IMR-90 (cell line): ENCODE measurements at regions not wholly inside any gene's neighbourhood (a gene's known extent, or its start where the extent isn't known, plus 50 kb on each side); places are given as distances from the start of the nearest gene placed in this dataset.

Source experiments
- POLR2A ChIP-seq: IDR thresholded peaks from 2 replicates; pipeline ENCODE4 v1.6.1; 2012; ENCODE audit warnings: mild to moderate bottlenecking, low read depth, low read length
- TF ChIP-seq, protein P1 (sequence below): conservative IDR thresholded peaks from 2 replicates; pipeline ENCODE4 v1.5.1; 2012; ENCODE audit warnings: mild to moderate bottlenecking, low read depth, low read length, improper control_type of control experiment

DNA sequence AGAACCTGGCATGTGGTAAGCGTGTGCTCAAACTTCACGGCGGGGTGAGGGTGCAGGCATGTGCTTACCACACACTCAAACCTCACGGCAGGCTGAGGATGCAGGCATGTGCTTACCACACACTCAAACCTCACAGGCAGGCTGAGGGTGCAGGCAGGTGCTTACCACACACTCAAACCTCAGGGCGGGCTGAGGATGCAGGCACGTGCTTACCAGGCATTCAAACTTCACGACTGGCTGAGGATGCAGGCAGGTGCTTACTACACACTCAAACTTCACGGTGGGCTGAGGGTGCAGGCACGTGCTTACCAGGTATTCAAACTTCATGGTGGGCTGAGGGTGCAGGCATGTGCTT lies 105.0 kb upstream of the ALKAL2 start:
- TF ChIP-seq, protein P1, sequence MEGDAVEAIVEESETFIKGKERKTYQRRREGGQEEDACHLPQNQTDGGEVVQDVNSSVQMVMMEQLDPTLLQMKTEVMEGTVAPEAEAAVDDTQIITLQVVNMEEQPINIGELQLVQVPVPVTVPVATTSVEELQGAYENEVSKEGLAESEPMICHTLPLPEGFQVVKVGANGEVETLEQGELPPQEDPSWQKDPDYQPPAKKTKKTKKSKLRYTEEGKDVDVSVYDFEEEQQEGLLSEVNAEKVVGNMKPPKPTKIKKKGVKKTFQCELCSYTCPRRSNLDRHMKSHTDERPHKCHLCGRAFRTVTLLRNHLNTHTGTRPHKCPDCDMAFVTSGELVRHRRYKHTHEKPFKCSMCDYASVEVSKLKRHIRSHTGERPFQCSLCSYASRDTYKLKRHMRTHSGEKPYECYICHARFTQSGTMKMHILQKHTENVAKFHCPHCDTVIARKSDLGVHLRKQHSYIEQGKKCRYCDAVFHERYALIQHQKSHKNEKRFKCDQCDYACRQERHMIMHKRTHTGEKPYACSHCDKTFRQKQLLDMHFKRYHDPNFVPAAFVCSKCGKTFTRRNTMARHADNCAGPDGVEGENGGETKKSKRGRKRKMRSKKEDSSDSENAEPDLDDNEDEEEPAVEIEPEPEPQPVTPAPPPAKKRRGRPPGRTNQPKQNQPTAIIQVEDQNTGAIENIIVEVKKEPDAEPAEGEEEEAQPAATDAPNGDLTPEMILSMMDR = no peak
- no peak for TF ChIP-seq POLR2A
